Panc1 (cell line): ENCODE measurements at regions not wholly inside any gene's neighbourhood (a gene's known extent, or its start where the extent isn't known, plus 50 kb on each side); places are given as distances from the start of the nearest gene placed in this dataset.

Source experiments
- CTCF ChIP-seq: fragments of 450-650 bp; IDR thresholded peaks from 2 replicates; pipeline ENCODE4 v1.5.1; 2017; ENCODE audit warnings: mild to moderate bottlenecking
- POLR2AphosphoS5 ChIP-seq: IDR thresholded peaks from 2 replicates; pipeline ENCODE4 v1.6.1; 2012; ENCODE audit warnings: mild to moderate bottlenecking, low read depth, low read length, moderate library complexity
- REST ChIP-seq, 2 experiments: IDR thresholded peaks; 2 replicates each; pipeline ENCODE4 v1.6.1; 2011 to 2012; ENCODE audit warnings: low read depth in 2 of 2, control low read depth in 1 of 2, low read length in 1 of 2, mild to moderate bottlenecking in 1 of 2, moderate library complexity in 1 of 2; ENCODE audit not compliant: insufficient read depth in 1 of 2
- TCF7L2 ChIP-seq: IDR thresholded peaks from 2 replicates; pipeline ENCODE4 v1.6.1; 2011; ENCODE audit warnings: mild to moderate bottlenecking, low read depth, low read length, inconsistent platforms

GRCh38 chr2:64315291-64315960, 138.5 kb upstream of the LGALSL start:
- TF ChIP-seq CTCF: no peak
- TF ChIP-seq POLR2AphosphoS5: no peak
- TF ChIP-seq TCF7L2: no peak
- no peak for TF ChIP-seq REST (IDR thresholded peaks at IDR 0.05; ENCODE audit: insufficient read depth in 1 of 2, low read depth in 2 of 2, low read length in 1 of 2)
